Karpas-422 (cell line): ENCODE measurements at regions not wholly inside any gene's neighbourhood (a gene's known extent, or its start where the extent isn't known, plus 50 kb on each side); places are given as distances from the start of the nearest gene placed in this dataset.

Experiments
- DNase-seq: peaks from one replicate; pipeline ENCODE4 v3.0.0-alpha.2; 2015
- H2AFZ ChIP-seq: fragments of 200-600 bp; sonication (generic); 2 replicates; pipeline ENCODE4 v1.6.1; 2014; ENCODE audit warnings: antibody characterized with exemption, low read length, mixed read lengths
- H3K27ac ChIP-seq: fragments of 200-600 bp; sonication (generic); 2 replicates; pipeline ENCODE4 v1.5.1; 2014; ENCODE audit warnings: mild to moderate bottlenecking, low read length, moderate library complexity
- H3K27me3 ChIP-seq: fragments of 200-600 bp; sonication (generic); 2 replicates; pipeline ENCODE4 v1.6.1; 2014; ENCODE audit warnings: low read length, mixed read lengths
- H3K36me3 ChIP-seq: fragments of 200-600 bp; sonication (generic); 2 replicates; pipeline ENCODE4 v1.6.1; 2014; ENCODE audit warnings: low read length, mixed read lengths; ENCODE audit not compliant: insufficient read depth
- H3K4me1 ChIP-seq: fragments of 200-600 bp; sonication (generic); 2 replicates; pipeline ENCODE4 v1.6.1; 2014; ENCODE audit warnings: mild to moderate bottlenecking, low read length, mixed read lengths
- H3K4me2 ChIP-seq: fragments of 200-600 bp; sonication (generic); 2 replicates; pipeline ENCODE4 v1.6.1; 2014; ENCODE audit warnings: low read length, low read depth, mild to moderate bottlenecking; ENCODE audit not compliant: poor library complexity, severe bottlenecking
- H3K4me3 ChIP-seq: fragments of 200-600 bp; sonication (generic); 2 replicates; pipeline ENCODE4 v1.5.1; 2014; ENCODE audit warnings: mild to moderate bottlenecking, antibody characterized with exemption, low read length, mixed read lengths
- H3K79me2 ChIP-seq: fragments of 200-600 bp; sonication (generic); 2 replicates; pipeline ENCODE4 v1.6.1; 2014; ENCODE audit warnings: mild to moderate bottlenecking, low read length, mixed read lengths
- H3K9ac ChIP-seq: fragments of 200-600 bp; sonication (generic); 2 replicates; pipeline ENCODE4 v1.6.0; 2014; ENCODE audit warnings: low read length
- H3K9me2 ChIP-seq: fragments of 200-600 bp; sonication (generic), shearing (Covaris generic); replicated peaks from 2 replicates; pipeline ENCODE4 v1.6.0; 2014; ENCODE audit warnings: mild to moderate bottlenecking, low read length, moderate library complexity; ENCODE audit not compliant: insufficient read depth
- H3K9me3 ChIP-seq: fragments of 300-700, 200-600 bp; sonication (generic); 2 replicates; pipeline ENCODE4 v1.6.1; 2014; ENCODE audit warnings: low read length, mixed read lengths
- H4K20me1 ChIP-seq: fragments of 200-600 bp; sonication (generic); 2 replicates; pipeline ENCODE4 v1.6.1; 2014; ENCODE audit warnings: mild to moderate bottlenecking, antibody characterized with exemption, low read length, low read depth; ENCODE audit not compliant: insufficient read depth

GRCh38 chr5:2669259-2669658, 82.2 kb downstream of the IRX2 start:
- Histone ChIP-seq H2AFZ (no peak overlapping the region), H3K4me1 (no peaks in the 10 kb centered on the region), H3K36me3 (no peaks in the 10 kb centered on the region), H4K20me1 (no peaks in the 10 kb centered on the region), H3K9me3 (peaks cover 7% of the 10 kb centered on the region; the same call in 1 of the 2 replicates), H3K4me3 (no peak overlapping the region), H3K27me3 (no peaks in the 10 kb centered on the region), H3K79me2 (no peaks in the 10 kb centered on the region), H3K9me2 (no peaks in the 10 kb centered on the region), H3K27ac (no peak overlapping the region), H3K4me2 (no peak overlapping the region), H3K9ac (no peak overlapping the region)
- DNase-seq: no peak

- Histone ChIP-seq H4K20me1 (no peaks in the 10 kb centered on the region), H3K4me3 (no peak overlapping the region), H3K4me1 (no peaks in the 10 kb centered on the region), H3K79me2 (no peaks in the 10 kb centered on the region), H3K36me3 (no peaks in the 10 kb centered on the region), H3K9me3 (peaks cover 7% of the 10 kb centered on the region; the same call in 1 of the 2 replicates), H3K4me2 (no peak overlapping the region), H3K27ac (no peak overlapping the region), H3K27me3 (no peaks in the 10 kb centered on the region), H3K9ac (no peak overlapping the region), H3K9me2 (no peaks in the 10 kb centered on the region), H2AFZ (no peak overlapping the region)
- no peak for DNase-seq
Observed at GRCh38 chr5:2666081-2666480, 85.4 kb downstream of the IRX2 start.

- no peak overlapping the region for H3K4me2 ChIP-seq
- H3K27me3 ChIP-seq: no peaks in the 10 kb centered on the region
- H3K9ac ChIP-seq: no peak overlapping the region
- no peaks in the 10 kb centered on the region for H3K79me2 ChIP-seq
- no peaks in the 10 kb centered on the region for H3K9me3 ChIP-seq
- no peak overlapping the region for H3K27ac ChIP-seq
- no peak overlapping the region for H2AFZ ChIP-seq
- no peaks in the 10 kb centered on the region for H3K4me1 ChIP-seq
- DNase-seq: no peak
- H3K36me3 ChIP-seq: no peaks in the 10 kb centered on the region
- no peaks in the 10 kb centered on the region for H3K9me2 ChIP-seq
- no peaks in the 10 kb centered on the region for H4K20me1 ChIP-seq
- H3K4me3 ChIP-seq: no peak overlapping the region
Observed at GRCh38 chr5:2663489-2663888, 88.0 kb downstream of the IRX2 start.

GRCh38 chr5:2660315-2660714, 91.2 kb downstream of the IRX2 start:
- H3K4me3 ChIP-seq: no peak overlapping the region
- H3K27ac ChIP-seq: no peak overlapping the region
- no peak overlapping the region for H3K4me2 ChIP-seq
- no peaks in the 10 kb centered on the region for H4K20me1 ChIP-seq
- H3K36me3 ChIP-seq: no peaks in the 10 kb centered on the region
- no peak for DNase-seq
- no peaks in the 10 kb centered on the region for H3K4me1 ChIP-seq
- no peaks in the 10 kb centered on the region for H3K9me2 ChIP-seq
- no peaks in the 10 kb centered on the region for H3K9me3 ChIP-seq
- no peaks in the 10 kb centered on the region for H3K27me3 ChIP-seq
- no peak overlapping the region for H3K9ac ChIP-seq
- no peak overlapping the region for H2AFZ ChIP-seq
- no peaks in the 10 kb centered on the region for H3K79me2 ChIP-seq

GRCh38 chr5:2658881-2659470, 92.5 kb downstream of the IRX2 start:
- Histone ChIP-seq H3K27ac (no peak overlapping the region), H3K79me2 (no peaks in the 10 kb centered on the region), H3K4me2 (no peak overlapping the region)

GRCh38 chr5:2658447-2658846, 93.0 kb downstream of the IRX2 start:
- Histone ChIP-seq H3K36me3 (no peaks in the 10 kb centered on the region), H3K27me3 (no peaks in the 10 kb centered on the region), H3K27ac (no peak overlapping the region), H3K9ac (no peak overlapping the region), H3K4me3 (no peak overlapping the region), H3K4me1 (no peaks in the 10 kb centered on the region), H3K9me2 (no peaks in the 10 kb centered on the region), H4K20me1 (no peaks in the 10 kb centered on the region), H2AFZ (no peak overlapping the region), H3K9me3 (no peaks in the 10 kb centered on the region), H3K79me2 (no peaks in the 10 kb centered on the region), H3K4me2 (no peak overlapping the region)
- DNase-seq: no peak

More at GRCh38 chr5:2658881-2659470, 92.5 kb downstream of the IRX2 start:
- Histone ChIP-seq H4K20me1 (no peaks in the 10 kb centered on the region), H3K9me3 (no peaks in the 10 kb centered on the region), H3K9ac (no peak overlapping the region), H3K36me3 (no peaks in the 10 kb centered on the region), H3K9me2 (no peaks in the 10 kb centered on the region), H3K27me3 (no peaks in the 10 kb centered on the region), H2AFZ (no peak overlapping the region), H3K4me3 (no peak overlapping the region), H3K4me1 (no peaks in the 10 kb centered on the region)
- DNase-seq: no peak

GRCh38 chr5:2657151-2657550, 94.3 kb downstream of the IRX2 start:
- H3K27me3 ChIP-seq: no peaks in the 10 kb centered on the region
- no peaks in the 10 kb centered on the region for H4K20me1 ChIP-seq
- no peak overlapping the region for H3K4me3 ChIP-seq
- no peaks in the 10 kb centered on the region for H3K79me2 ChIP-seq
- no peak for DNase-seq
- H3K27ac ChIP-seq: no peak overlapping the region
- H3K9me3 ChIP-seq: no peaks in the 10 kb centered on the region
- no peak overlapping the region for H3K9ac ChIP-seq
- no peak overlapping the region for H2AFZ ChIP-seq
- no peaks in the 10 kb centered on the region for H3K4me1 ChIP-seq
- no peaks in the 10 kb centered on the region for H3K36me3 ChIP-seq
- no peaks in the 10 kb centered on the region for H3K9me2 ChIP-seq
- H3K4me2 ChIP-seq: no peak overlapping the region

GRCh38 chr5:2656206-2656605, 95.3 kb downstream of the IRX2 start:
- no peaks in the 10 kb centered on the region for H3K36me3 ChIP-seq
- no peaks in the 10 kb centered on the region for H3K4me1 ChIP-seq
- H3K27ac ChIP-seq: no peak overlapping the region
- H3K4me2 ChIP-seq: no peak overlapping the region
- no peaks in the 10 kb centered on the region for H3K27me3 ChIP-seq
- no peak overlapping the region for H3K9ac ChIP-seq
- H3K9me3 ChIP-seq: no peaks in the 10 kb centered on the region
- H3K79me2 ChIP-seq: no peaks in the 10 kb centered on the region
- no peaks in the 10 kb centered on the region for H4K20me1 ChIP-seq
- H2AFZ ChIP-seq: no peak overlapping the region
- no peak overlapping the region for H3K4me3 ChIP-seq
- H3K9me2 ChIP-seq: no peaks in the 10 kb centered on the region
- no peak for DNase-seq
